ENCODE measurements at regions not wholly inside any gene's neighbourhood (a gene's known extent, or its start where the extent isn't known, plus 50 kb on each side); places are given as distances from the start of the nearest gene placed in this dataset.

- DNase-seq: no peak
Observed at GRCh38 chr2:198324071-198324470, 519.7 kb downstream of the PLCL1 start.

GRCh38 chr2:198322275-198322674 lies 517.9 kb downstream of the PLCL1 start:
- DNase-seq: no peak

- DNase-seq: no peak
Observed at GRCh38 chr2:198321522-198322088, 517.2 kb downstream of the PLCL1 start.

- DNase-seq: no peak
Observed at GRCh38 chr2:198316852-198317396, 512.5 kb downstream of the PLCL1 start.

- DNase-seq: no peak
Observed at GRCh38 chr2:198315791-198316630, 511.6 kb downstream of the PLCL1 start.

- no peak for DNase-seq
Observed at GRCh38 chr2:198314559-198315153, 510.3 kb downstream of the PLCL1 start.

- DNase-seq: no peak
Observed at GRCh38 chr2:198312596-198313483, 508.4 kb downstream of the PLCL1 start.

GRCh38 chr2:198311020-198311419 lies 506.6 kb downstream of the PLCL1 start:
- DNase-seq: no peak

GRCh38 chr2:198309673-198310280 lies 505.4 kb downstream of the PLCL1 start:
- peak; percentile 22 for DNase-seq

GRCh38 chr2:198309081-198309480 lies 504.7 kb downstream of the PLCL1 start:
- DNase-seq: no peak

- DNase-seq: no peak
Observed at GRCh38 chr2:198308368-198308767, 504.0 kb downstream of the PLCL1 start.

GRCh38 chr2:198307093-198307492 lies 502.7 kb downstream of the PLCL1 start:
- DNase-seq: no peak

GRCh38 chr2:198304859-198305258 lies 500.5 kb downstream of the PLCL1 start:
- DNase-seq: no peak

- no peak for DNase-seq
Observed at GRCh38 chr2:198297350-198297749, 493.0 kb downstream of the PLCL1 start.

- peak; percentile 36 for DNase-seq
Observed at GRCh38 chr2:198296665-198297308, 492.4 kb downstream of the PLCL1 start.

- DNase-seq: no peak
Observed at GRCh38 chr2:198293281-198293680, 488.9 kb downstream of the PLCL1 start.

- no peak for DNase-seq
Observed at GRCh38 chr2:198289811-198290210, 485.4 kb downstream of the PLCL1 start.

GRCh38 chr2:198287706-198288105 lies 483.3 kb downstream of the PLCL1 start:
- no peak for DNase-seq

- no peak for DNase-seq
Observed at GRCh38 chr2:198285216-198285615, 480.8 kb downstream of the PLCL1 start.

GRCh38 chr2:198283146-198283545 lies 478.8 kb downstream of the PLCL1 start:
- no peak for DNase-seq

- no peak for DNase-seq
Observed at GRCh38 chr2:198282061-198282460, 477.7 kb downstream of the PLCL1 start.

- DNase-seq: no peak
Observed at GRCh38 chr2:198280145-198280544, 475.8 kb downstream of the PLCL1 start.
